ENCODE measurements at regions not wholly inside any gene's neighbourhood (a gene's known extent, or its start where the extent isn't known, plus 50 kb on each side); places are given as distances from the start of the nearest gene placed in this dataset.

DNA sequence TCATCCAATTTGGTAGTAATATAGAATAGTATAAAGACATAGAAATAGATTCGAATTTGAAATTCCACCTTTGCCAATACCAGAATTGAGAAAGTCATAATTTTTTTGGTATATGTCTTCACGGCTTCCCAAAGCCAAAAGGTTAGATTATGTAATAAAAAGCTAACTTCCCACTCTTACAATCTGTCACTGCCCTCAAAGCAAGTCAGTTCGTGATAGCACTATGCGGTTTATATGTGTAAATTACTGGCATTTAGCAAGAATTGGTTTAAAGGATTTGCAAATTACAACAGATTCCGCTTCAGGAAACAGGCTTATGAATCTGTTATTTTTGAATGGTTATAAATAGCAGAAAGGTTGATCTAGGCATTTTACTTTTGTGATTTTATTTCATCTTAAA lies 679.4 kb upstream of the ADGRL2 start:
- H4K91ac ChIP-seq (replicated peaks; ENCODE audit: insufficient read length, low read length): no peak overlapping the region
- no peak overlapping the region for H3K4me3 ChIP-seq (ENCODE audit: extremely low read depth in 1 of 4, insufficient read depth in 2 of 4, low read depth in 3 of 4, low read length in 4 of 4)
- H3K79me2 ChIP-seq (ENCODE audit: control insufficient read depth in 1 of 2, insufficient read depth in 2 of 2, low read length in 2 of 2): no peaks in the 10 kb centered on the region
- H4K8ac ChIP-seq (ENCODE audit: extremely low read depth, insufficient read depth, low read length): no peak overlapping the region
- no peak overlapping the region for H2BK5ac ChIP-seq (ENCODE audit: low read depth, low read length)
- 0 out of 4 replicates have a peak, but pooled peaks cover 0 to 3% of the 10 kb centered on the region in 2 experiments for H3K9me3 ChIP-seq (ENCODE audit: insufficient read depth in 2 of 2, low read depth in 1 of 2, low read length in 1 of 2)
- H3K27ac ChIP-seq (ENCODE audit: low read depth, low read length): no peak overlapping the region
- H3K36me3 ChIP-seq (ENCODE audit: control insufficient read depth in 2 of 4, insufficient read depth in 4 of 4, low read length in 3 of 4): no peaks in the 10 kb centered on the region
- H3K9ac ChIP-seq (replicated peaks in 1 of 4; ENCODE audit: extremely low read depth in 1 of 4, low read depth in 3 of 4, low read length in 3 of 4): no peak overlapping the region
- no peaks in the 10 kb centered on the region for H4K20me1 ChIP-seq (replicated peaks in 1 of 2; ENCODE audit: control insufficient read depth in 1 of 2, insufficient read depth in 2 of 2, low read length in 2 of 2)
- H3K79me1 ChIP-seq (ENCODE audit: low read depth, low read length): no peaks in the 10 kb centered on the region
- H2BK120ac ChIP-seq (replicated peaks; ENCODE audit: low read depth, low read length): no peak overlapping the region
- no peaks in the 10 kb centered on the region for H3K4me1 ChIP-seq (replicated peaks in 1 of 4; ENCODE audit: control insufficient read depth in 3 of 4, insufficient read depth in 4 of 4, low read length in 3 of 4)
- 86% methylated on average over 5 of the region's 5 CpGs; no CpG with 5 or more reads in 1 of the 2 experiments for WGBS, 2 experiments (ENCODE audit: extremely low coverage in 1 of 2, insufficient coverage in 1 of 2, insufficient read length in 1 of 2, insufficient replicate concordance in 2 of 2, low coverage in 1 of 2, low lambda C conversion rate in 2 of 2, missing lambda C conversion rate in 1 of 2)
- ChIA-PET POLR2A (ENCODE audit: partially characterized antibody) (no interaction called here), CTCF (ENCODE audit: partially characterized antibody) (interaction anchor here (1.2 kb wide), 2 partner anchors 9 to 10 kb away, joined by 3 to 4 read pairs; no protein-coding TSS in a partner anchor)
- H3K14ac ChIP-seq (ENCODE audit: insufficient read length): no peak overlapping the region
- H3K27me3 ChIP-seq (replicated peaks in 1 of 4; ENCODE audit: control insufficient read depth in 3 of 4, extremely low read depth in 1 of 4, insufficient read depth in 3 of 4, low read length in 3 of 4): no peaks in the 10 kb centered on the region
- TF ChIP-seq SIRT6 (IDR thresholded peaks at IDR 0.05; ENCODE audit: low read length): no peak
- TF ChIP-seq JUND (IDR thresholded peaks at IDR 0.05; ENCODE audit: low read length): no peak
- TF ChIP-seq SP2 (IDR thresholded peaks at IDR 0.05; ENCODE audit: low read length): no peak
- no peak for TF ChIP-seq SRF (IDR thresholded peaks at IDR 0.05; ENCODE audit: low read depth, low read length)
- no peak for TF ChIP-seq CREB1 (IDR thresholded peaks at IDR 0.05)
- TF ChIP-seq JUN (IDR thresholded peaks at IDR 0.05; ENCODE audit: low read depth, low read length): no peak
- TF ChIP-seq SIN3A (conservative IDR thresholded peaks at IDR 0.05 in 1 of 2, IDR thresholded peaks at IDR 0.05 in 1 of 2; ENCODE audit: low read depth in 1 of 2, low read length in 2 of 2): no peak
- no peak for TF ChIP-seq BACH1 (IDR thresholded peaks at IDR 0.05; ENCODE audit: low read length)
- TF ChIP-seq EZH2 (IDR thresholded peaks at IDR 0.05; ENCODE audit: low read depth, low read length, severe bottlenecking): no peak
- TF ChIP-seq HDAC2 (IDR thresholded peaks at IDR 0.05; ENCODE audit: borderline replicate concordance in 1 of 2, low read depth in 2 of 2, low read length in 2 of 2): no peak
- H3K18ac ChIP-seq (ENCODE audit: extremely low read depth, low read length): no peak overlapping the region
- H2AK5ac ChIP-seq (ENCODE audit: low read depth, low read length): no peak overlapping the region
- H2BK12ac ChIP-seq (ENCODE audit: low read depth, low read length): no peak overlapping the region
- no peak overlapping the region for H3K56ac ChIP-seq (replicated peaks; ENCODE audit: insufficient read length, low read depth, low read length)
- H2AFZ ChIP-seq (ENCODE audit: low read length): no peak overlapping the region
- 0 out of 2 replicates have a peak, but pooled peaks cover 1% of the 10 kb centered on the region for H3K23me2 ChIP-seq (ENCODE audit: low read depth, low read length)
- H4K5ac ChIP-seq (ENCODE audit: insufficient read length, low read depth, low read length): no peak overlapping the region
- H2BK20ac ChIP-seq (ENCODE audit: low read length): no peak overlapping the region
- DNase-seq (ENCODE audit: low read depth in 1 of 2, low spot score in 2 of 2): no peak
- no peak for FAIRE-seq
- no peak overlapping the region for H3K23ac ChIP-seq (ENCODE audit: insufficient read length)
- H3K4ac ChIP-seq (replicated peaks; ENCODE audit: insufficient read length, low read depth, low read length): no peak overlapping the region
- no peak overlapping the region for H3K4me2 ChIP-seq (ENCODE audit: insufficient read depth in 1 of 2, low read depth in 2 of 2, low read length in 2 of 2)
- no peak overlapping the region for H2BK15ac ChIP-seq (ENCODE audit: low read length)

Measured in H1 (cell line).